Activated CD8-positive, alpha-beta memory T cell treated with anti-CD3 and anti-CD28 coated beads, Interleukin-2, amount 50 U/mL, for 48 hours (primary cell): ENCODE measurements at regions not wholly inside any gene's neighbourhood (a gene's known extent, or its start where the extent isn't known, plus 50 kb on each side); places are given as distances from the start of the nearest gene placed in this dataset.
"Not testable (repeated sequence)": the region's sequence is repeated elsewhere in the genome, so short reads cannot be mapped to it uniquely, and the experiment has no call there.

Experiments used
- DNase-seq: peaks from one replicate; pipeline ENCODE4 v3.0.0-alpha.2; 2020

GRCh38 chr7:156545979-156546378, 94.6 kb upstream of the RNF32 start:
- no peak for DNase-seq

DNA sequence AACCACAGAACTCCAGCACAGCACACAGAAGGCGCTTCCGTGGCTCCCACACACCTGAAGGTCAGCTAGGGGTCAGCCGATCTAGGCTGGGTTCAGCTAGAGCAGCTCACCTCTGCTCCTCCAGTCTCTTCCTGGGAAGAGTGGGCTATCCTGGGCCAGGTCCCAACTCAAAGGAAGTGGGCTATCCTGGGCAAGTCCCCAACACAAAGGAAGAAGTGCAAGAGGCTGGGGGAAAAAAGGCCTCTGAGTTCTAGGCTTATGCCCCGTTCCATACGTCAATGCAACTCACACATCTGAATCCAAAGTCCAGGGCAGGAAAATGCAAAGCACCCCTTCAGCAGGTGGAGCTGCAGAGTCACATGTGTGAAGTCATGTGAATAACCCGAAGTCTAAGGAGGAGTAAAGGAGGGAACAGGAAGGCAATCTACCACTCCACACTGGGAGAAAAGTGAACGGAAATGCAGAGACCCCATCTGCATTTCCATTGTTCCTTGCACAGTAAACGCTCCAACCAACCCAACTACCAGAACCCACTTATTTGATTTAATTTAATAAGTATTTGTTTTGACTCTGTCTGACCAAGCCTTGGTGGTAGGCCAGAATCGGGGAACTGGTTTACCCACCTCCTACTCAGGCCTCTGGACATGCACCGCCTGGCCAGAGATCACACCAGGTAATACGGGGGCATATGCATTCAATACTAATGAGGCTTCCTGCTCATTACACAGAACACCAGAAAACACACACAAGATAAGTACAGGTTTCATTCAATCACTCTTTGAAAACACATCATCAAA, 95.5 kb upstream of the RNF32 start:
- no peak for DNase-seq

DNA sequence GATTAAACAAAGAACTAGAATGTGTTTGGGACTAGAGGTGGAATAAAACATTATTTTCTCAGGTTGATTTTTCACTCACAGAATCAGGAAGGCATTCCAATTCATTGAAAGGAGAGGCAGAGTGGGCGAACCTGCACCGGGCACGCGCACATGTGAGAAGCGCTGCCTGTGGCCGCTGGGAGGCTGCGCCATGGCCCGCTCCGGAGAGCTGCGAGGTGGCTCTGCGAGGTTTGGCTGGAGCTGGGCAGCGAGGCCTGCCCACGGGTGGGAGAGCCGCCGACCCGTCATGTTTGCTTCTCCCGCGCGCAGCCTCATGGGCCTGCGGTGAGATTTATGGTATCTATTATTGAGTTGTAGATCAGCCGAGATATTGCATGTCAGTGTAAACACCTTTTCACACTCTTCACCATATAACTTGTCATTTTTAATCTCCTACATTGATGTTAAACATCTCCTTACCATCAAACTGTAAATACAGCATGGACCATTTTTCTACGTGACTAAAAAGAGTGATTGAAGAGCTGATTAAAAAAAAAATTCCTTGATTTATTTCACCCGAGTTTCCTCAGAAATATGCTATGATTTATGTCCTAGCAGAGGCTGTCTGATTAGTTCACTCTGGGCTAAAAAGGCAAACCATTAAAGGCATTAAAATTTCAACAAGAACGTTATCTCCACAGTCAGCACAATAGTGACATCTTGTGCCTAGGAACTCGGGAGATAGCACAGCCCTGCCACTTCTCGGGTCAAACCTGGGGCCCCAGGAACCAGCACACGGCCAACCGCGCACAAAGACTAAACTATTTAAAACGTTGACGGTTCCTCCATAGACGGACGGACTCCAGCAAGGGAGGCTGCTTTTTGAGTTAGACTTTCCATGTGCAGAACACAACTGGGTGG, 96.6 kb upstream of the RNF32 start:
- DNase-seq, result no peak

- DNase-seq, result no peak
Observed at GRCh38 chr7:156540619-156541165, 99.9 kb upstream of the RNF32 start.

GRCh38 chr7:156539999-156540398, 100.6 kb upstream of the RNF32 start:
- no peak for DNase-seq

DNA sequence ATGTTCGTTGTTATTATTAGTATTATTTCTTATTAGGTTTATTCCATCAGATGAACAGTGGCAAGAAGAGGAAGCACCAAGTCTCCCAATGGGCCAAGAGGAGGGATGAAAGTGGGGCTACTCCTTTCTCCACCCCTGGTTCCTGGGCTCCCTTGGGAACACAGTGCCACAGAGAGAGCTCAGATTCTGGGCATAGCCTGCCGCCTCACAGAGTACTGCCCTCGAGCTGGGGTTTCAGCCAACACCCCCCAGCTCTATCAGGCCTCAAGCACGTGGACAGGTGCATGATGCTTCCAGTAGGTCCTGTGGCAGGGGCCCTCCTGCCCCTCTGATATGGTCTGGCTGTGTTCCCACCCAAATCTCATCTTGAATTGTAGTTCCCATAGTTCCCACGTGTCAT, 103.6 kb upstream of the RNF32 start:
- DNase-seq, result no peak

DNA sequence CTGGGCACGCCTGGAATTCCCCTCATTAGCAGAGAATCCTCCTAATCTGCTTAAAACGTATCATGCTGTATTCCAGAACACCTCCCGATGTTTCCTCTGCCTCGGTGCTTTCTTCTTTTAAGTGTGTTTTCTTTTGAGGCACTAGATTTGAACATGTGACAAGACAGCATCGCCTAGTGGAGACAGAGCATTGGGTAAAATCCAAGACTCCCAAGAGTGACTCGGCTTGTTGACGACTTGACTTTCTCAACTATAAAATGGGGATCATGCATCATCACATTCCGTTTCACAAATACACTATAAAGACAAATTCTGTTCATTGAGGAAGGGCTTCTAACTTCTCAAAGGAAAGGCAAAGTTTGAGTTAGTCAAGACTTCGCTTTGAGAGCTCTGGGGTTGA, 105.6 kb upstream of the RNF32 start:
- DNase-seq, result no peak

DNA sequence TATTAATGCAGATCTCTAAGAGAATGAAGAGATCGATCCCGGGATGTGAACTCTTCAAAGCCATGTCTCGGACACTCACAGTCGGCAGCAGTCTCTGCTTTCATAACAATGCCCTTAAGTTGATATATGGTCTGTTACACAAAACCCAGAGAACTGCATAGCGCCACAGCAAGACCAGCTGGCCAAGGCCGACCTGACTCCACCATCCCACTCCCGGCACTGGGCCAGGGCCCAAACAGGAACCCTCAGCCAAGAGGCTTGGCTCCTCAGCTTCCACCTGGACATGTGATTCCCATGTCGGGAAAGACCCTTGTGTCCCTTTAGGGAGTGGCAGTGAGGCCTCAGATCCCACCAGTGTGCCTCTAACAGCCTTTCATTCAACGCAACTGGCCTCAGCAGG, 106.6 kb upstream of the RNF32 start:
- no peak for DNase-seq

DNA sequence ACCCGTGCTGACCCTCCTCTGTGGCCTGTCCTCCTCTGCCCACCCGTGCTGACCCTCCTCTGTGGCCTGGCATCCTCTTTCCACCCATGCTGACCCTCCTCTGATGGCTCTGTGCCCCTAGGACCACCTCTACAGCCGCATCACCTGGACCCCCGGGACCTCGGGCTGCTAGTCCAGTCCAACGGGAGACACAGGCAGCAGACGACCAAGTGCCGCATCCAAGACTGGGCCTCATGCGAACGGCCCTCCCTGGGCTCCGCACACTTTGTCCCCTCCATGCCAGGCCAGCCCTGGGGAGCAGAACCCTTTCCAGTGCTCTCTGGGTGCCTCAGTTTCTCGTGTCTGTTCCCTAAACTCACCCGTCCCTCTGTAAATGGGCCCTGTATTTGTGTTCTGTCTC, 107.2 kb upstream of the RNF32 start:
- no peak for DNase-seq

DNA sequence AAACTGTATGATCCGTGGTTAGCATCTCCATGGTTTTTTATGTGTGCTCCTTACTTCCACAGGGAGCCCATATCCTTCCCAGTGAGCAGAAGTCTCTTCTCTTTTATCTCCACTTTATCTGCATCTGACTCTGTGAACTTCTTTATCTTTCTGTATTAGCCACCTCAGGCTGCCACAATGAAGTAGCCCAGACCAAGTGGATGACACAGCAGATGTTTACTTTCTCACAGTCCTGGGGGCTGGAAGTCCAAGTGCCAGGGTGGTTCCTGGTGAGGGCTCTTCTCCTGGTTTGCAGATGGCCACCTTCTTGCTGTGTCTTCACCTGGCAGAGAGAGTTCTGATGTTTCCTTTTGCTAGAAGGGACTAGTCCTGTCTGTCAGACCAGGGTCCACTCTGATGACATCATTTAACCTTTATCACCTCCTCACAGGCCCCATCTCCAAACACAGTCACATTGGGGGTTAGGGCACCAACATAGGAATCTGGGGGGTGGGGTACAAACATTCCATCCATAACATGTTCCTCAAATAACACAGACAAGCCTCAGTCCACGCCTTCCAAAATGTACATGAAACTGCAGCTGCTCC, 108.5 kb upstream of the RNF32 start:
- DNase-seq, result no peak

GRCh38 chr7:156529956-156530355, 110.6 kb upstream of the RNF32 start:
- DNase-seq, result no peak

DNA sequence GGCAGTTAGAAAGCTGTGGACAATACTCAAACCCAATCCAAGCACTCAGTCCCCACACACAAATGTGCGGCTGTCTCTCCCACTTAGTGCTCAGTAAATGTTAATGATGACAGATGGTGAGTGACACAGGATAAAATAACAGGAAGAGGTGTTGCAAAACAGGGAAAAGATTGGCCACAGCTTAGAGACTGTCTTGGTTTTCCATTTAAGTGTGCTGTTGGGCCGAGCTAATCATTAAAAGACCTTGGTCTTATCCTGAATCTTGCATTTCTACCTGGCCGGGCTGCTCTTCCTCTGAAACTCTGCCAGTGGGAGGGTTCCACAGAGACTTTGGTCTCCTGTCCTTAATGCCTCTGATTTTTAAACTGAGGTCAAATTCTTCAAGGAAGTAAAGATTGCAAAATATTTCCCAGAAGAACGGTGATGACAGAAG, 113.1 kb upstream of the RNF32 start:
- DNase-seq, result no peak

- no peak for DNase-seq
Observed at GRCh38 chr7:156524818-156525597, 115.6 kb upstream of the RNF32 start.

GRCh38 chr7:156523447-156524048, 117.0 kb upstream of the RNF32 start:
- DNase-seq, result no peak

GRCh38 chr7:156522801-156523200, 117.8 kb upstream of the RNF32 start:
- no peak for DNase-seq

- DNase-seq, result no peak
Observed at GRCh38 chr7:156519070-156519469, 121.5 kb upstream of the RNF32 start.

DNA sequence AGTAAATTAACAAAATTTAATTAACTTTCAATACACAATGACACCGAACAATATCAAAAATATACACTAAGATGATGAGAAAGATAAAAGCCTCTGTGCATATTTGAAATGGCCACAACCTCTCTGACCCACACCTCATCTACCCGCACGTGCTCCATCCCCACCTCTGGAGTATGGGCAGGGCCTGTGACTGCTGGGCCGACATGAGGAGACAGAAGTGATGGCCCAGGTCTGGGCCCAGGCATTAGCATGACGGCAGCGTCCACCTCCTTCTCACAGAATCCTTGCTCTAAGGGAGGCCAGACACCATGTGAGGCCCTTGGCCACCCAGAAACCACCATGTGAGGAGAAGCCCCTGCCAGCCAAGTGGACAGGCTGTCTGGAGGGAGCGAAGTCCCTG, 122.1 kb upstream of the RNF32 start:
- no peak for DNase-seq

GRCh38 chr7:156517858-156518257, 122.7 kb upstream of the RNF32 start:
- not testable (repeated sequence) for DNase-seq

- DNase-seq, result no peak
Observed at GRCh38 chr7:156516791-156517378, 123.7 kb upstream of the RNF32 start.

DNA sequence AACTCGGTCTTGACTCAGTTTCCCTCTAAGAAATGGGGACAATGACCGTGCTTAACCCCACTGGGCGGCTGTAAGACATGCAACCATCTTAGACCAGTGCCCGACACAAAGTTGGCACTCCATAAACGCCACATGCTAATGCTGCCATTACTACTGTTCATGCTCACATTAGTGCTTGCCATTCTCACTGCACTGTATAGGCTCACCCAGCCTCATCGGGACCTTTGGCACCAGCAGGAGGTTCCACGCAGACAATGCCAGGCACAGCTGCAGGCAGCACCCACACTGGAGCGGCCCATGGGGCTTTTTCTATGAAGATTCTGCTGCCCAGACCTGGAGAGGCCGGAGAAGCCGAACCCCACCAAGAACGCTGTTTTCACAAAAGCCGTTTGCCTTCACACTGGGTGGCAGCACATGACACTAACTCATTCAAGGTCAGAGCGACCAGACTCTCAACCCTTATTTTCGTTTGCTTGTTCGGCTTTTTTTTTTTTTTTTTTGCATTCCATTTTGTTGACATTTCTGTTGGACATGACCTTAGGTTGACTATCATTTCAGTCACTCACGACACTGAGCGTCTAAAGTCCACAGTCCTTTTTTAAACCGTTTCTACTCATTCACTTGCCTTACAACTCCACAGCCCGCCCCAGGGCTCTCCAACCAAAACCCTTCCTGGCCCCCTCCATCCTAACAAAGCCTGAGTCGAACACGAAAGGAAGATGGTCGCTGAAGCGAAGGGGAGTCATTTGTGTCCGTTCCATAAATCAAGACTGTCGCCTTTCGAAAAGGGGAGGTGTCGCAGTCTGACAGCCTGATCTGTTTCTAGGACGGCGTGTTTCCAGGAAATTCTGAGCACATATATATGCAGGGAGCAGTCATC, 124.4 kb upstream of the RNF32 start:
- no peak for DNase-seq

DNA sequence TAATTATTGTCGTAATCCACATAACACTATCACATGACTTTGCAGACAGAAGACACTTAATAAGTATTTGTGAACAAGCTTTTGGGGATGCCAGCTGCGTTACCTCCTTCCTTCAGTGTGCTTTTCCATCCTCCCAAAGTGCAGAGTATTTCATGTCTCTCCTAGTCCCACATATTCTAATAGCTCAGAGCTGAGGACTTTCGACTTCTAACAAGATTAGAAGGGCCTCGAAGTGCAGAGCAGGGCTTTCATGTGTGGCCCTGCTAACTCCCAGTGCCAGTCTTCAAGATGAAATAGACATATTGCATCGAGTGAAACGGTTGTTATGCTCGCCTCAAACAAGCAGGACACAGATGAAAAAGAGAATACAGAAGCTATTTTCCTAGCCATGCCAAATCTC, 125.7 kb upstream of the RNF32 start:
- DNase-seq, result no peak
